K562 (cell line): ENCODE measurements at regions not wholly inside any gene's neighbourhood (a gene's known extent, or its start where the extent isn't known, plus 50 kb on each side); places are given as distances from the start of the nearest gene placed in this dataset.

Experiments
- ATAC-seq: fragments of 200-7000 bp; cut with Tn5 transposase; 3 replicates; pipeline ENCODE4 v1.9.1; 2020; ENCODE audit warnings: moderate library complexity
- BruUV-seq: library from RNA; stranded (reverse); fragments of 400-500 nt; replicated peaks from 2 replicates; lab custom pipeline; 2021; lab: Mats Ljungman, UMichigan
- CTCF ChIA-PET: fragments of 300-600 bp; formaldehyde crosslinking; extraction: SDS; loops from one replicate; lab custom pipeline; 2021; ENCODE audit warnings: low intra/inter-chr PET ratio; lab: Yijun Ruan, JAX
- POLR2A ChIA-PET: fragments of 300-600, 350-650 bp; sonication (Branson Sonifier 250); formaldehyde crosslinking; extraction: SDS; loops from one replicate; lab custom pipeline; 2021; ENCODE audit warnings: antibody characterized with exemption, inconsistent platforms; lab: Yijun Ruan, JAX
- DNase-seq, 4 experiments: peaks; one replicate each; pipeline versions ENCODE4 v3.0.0 to v3.0.0-alpha.2; 2011 to 2018; ENCODE audit warnings: low spot score in 3 of 4, mixed read lengths in 3 of 4; ENCODE audit errors: extremely low read depth in 1 of 4
- FAIRE-seq: peaks from 2 replicates; lab custom pipeline; 2011; peaks lifted over from hg19 to GRCh38; lab: Jason Lieb, UNC
- H2AFZ ChIP-seq: 2 replicates; pipeline ENCODE4 v1.6.0; 2011; ENCODE audit warnings: low read depth, low read length, control low read depth, inconsistent platforms
- H3K27ac ChIP-seq: fragments of 200-600 bp; 3 replicates; pipeline ENCODE4 v1.8.0; 2011; ENCODE audit warnings: low read depth, mild to moderate bottlenecking, control low read depth, inconsistent platforms, low read length, moderate library complexity, mixed read lengths; ENCODE audit errors: extremely low read depth
- H3K27me3 ChIP-seq, 2 experiments: fragments of 300-600 bp in 1 of 2; 2 replicates in 1 of 2; 3 replicates in 1 of 2; pipeline versions ENCODE4 v1.6.0 to v1.8.0; 2011; ENCODE audit warnings: inconsistent platforms in 2 of 2, low read length in 2 of 2, mild to moderate bottlenecking in 1 of 2, mixed read lengths in 1 of 2, moderate library complexity in 1 of 2; ENCODE audit not compliant: control insufficient read depth in 2 of 2, insufficient read depth in 2 of 2
- H3K36me3 ChIP-seq: fragments of 300-600 bp; 3 replicates; pipeline ENCODE4 v1.8.0; 2011; ENCODE audit warnings: mild to moderate bottlenecking, low read length, inconsistent platforms; ENCODE audit not compliant: control insufficient read depth, insufficient read depth
- H3K4me1 ChIP-seq, 2 experiments: fragments of 200-600 bp in 1 of 2; replicated peaks in 1 of 2; 2 replicates in 1 of 2; 3 replicates in 1 of 2; pipeline versions ENCODE4 v1.5.1 to v1.8.0; 2011; ENCODE audit warnings: inconsistent platforms in 2 of 2, low read length in 2 of 2, mild to moderate bottlenecking in 1 of 2, mixed read lengths in 1 of 2, moderate library complexity in 1 of 2; ENCODE audit not compliant: control insufficient read depth in 2 of 2, insufficient read depth in 2 of 2
- H3K4me2 ChIP-seq: 2 replicates; pipeline ENCODE4 v1.6.1; 2011; ENCODE audit warnings: low read length, control low read depth, inconsistent platforms, mixed read lengths; ENCODE audit not compliant: insufficient read depth
- H3K4me3 ChIP-seq: fragments of 200-600 bp; sonication (generic), shearing (Covaris generic); 2 replicates; pipeline ENCODE4 v1.5.1; 2016; ENCODE audit warnings: control low read depth, inconsistent platforms
- H3K79me2 ChIP-seq: fragments of 200-600 bp; 3 replicates; pipeline ENCODE4 v1.8.0; 2011; ENCODE audit warnings: low read length, inconsistent platforms; ENCODE audit not compliant: control insufficient read depth, insufficient read depth
- H3K9ac ChIP-seq, 2 experiments: 2 replicates each; pipeline versions ENCODE4 v1.6.0 to v1.6.1; 2011; ENCODE audit warnings: low read depth in 2 of 2, low read length in 2 of 2, control low read depth in 1 of 2, inconsistent platforms in 1 of 2, mild to moderate bottlenecking in 1 of 2, mixed read lengths in 1 of 2; ENCODE audit not compliant: insufficient read depth in 1 of 2
- H3K9me1 ChIP-seq: one replicate; pipeline ENCODE4 v1.6.0; 2011; ENCODE audit warnings: inconsistent platforms, mild to moderate bottlenecking, low read length, moderate library complexity; ENCODE audit not compliant: control insufficient read depth, insufficient read depth
- H3K9me3 ChIP-seq: replicated peaks from 2 replicates; pipeline ENCODE4 v1.5.1; 2011; ENCODE audit warnings: low read depth, low read length, inconsistent platforms; ENCODE audit not compliant: control insufficient read depth, insufficient read depth
- H4K20me1 ChIP-seq: replicated peaks from 2 replicates; pipeline ENCODE4 v1.6.1; 2011; ENCODE audit warnings: low read length, inconsistent platforms, mixed read lengths; ENCODE audit not compliant: control insufficient read depth, insufficient read depth
- BDP1 ChIP-seq: IDR thresholded peaks from 3 replicates; pipeline ENCODE4 v1.6.1; 2011; ENCODE audit not compliant: insufficient read length, insufficient read depth
- CAMTA2 ChIP-seq: fragments of 250-450 bp; sonication (Bioruptor Pico); conservative IDR thresholded peaks from 2 replicates; pipeline ENCODE4 v1.5.1; 2022
- CBX2 ChIP-seq: fragments of 200-600 bp; sonication (generic); IDR thresholded peaks from one replicate; pipeline ENCODE4 v1.6.1; 2012; ENCODE audit warnings: mild to moderate bottlenecking, low read length, inconsistent platforms; ENCODE audit not compliant: insufficient read depth, poor library complexity, severe bottlenecking
- CEBPG ChIP-seq, 3 experiments: fragments of 200-800 bp in 1 of 3; sonication (Bioruptor generic) in 1 of 3; sonication (generic) in 1 of 3; formaldehyde crosslinking in 1 of 3; IDR thresholded peaks in 2 of 3; conservative IDR thresholded peaks in 1 of 3; 2 replicates each; pipeline versions ENCODE4 v1.6.1 to v1.8.0; 2016 to 2022; ENCODE audit warnings: missing compliant biosample characterization in 2 of 3, missing genetic modification characterization in 2 of 3, mild to moderate bottlenecking in 1 of 3, missing genetic modification reagents in 1 of 3
- CREBBP ChIP-seq: IDR thresholded peaks from one replicate; pipeline ENCODE4 v1.6.1; 2012; ENCODE audit warnings: low read depth, mild to moderate bottlenecking, control low read depth, inconsistent platforms, low read length
- DACH1 ChIP-seq: fragments of 450-650 bp; IDR thresholded peaks from 2 replicates; pipeline ENCODE4 v1.6.1; 2018; ENCODE audit not compliant: partially characterized antibody
- DMBX1 ChIP-seq: fragments of 250-450 bp; sonication (Bioruptor Pico); IDR thresholded peaks from 2 replicates; pipeline ENCODE4 v1.8.0; 2022; ENCODE audit warnings: inconsistent platforms, mild to moderate bottlenecking, moderate library complexity, borderline replicate concordance
- GTF2B ChIP-seq: IDR thresholded peaks from 2 replicates; pipeline ENCODE4 v1.6.1; 2011; ENCODE audit not compliant: insufficient read length; ENCODE audit errors: extremely low read depth
- KLF6 ChIP-seq: fragments of 250-450 bp; sonication (Bioruptor Pico); IDR thresholded peaks from 2 replicates; pipeline ENCODE4 v1.4.0; 2020; ENCODE audit warnings: mild to moderate bottlenecking, moderate library complexity, borderline replicate concordance
- NCOA6 ChIP-seq: fragments of 450-650 bp; IDR thresholded peaks from 2 replicates; pipeline ENCODE4 v1.6.1; 2017; ENCODE audit warnings: mild to moderate bottlenecking
- NFRKB ChIP-seq: fragments of 450-650 bp; IDR thresholded peaks from 2 replicates; pipeline ENCODE4 v1.6.1; 2016; ENCODE audit warnings: low read depth
- NR2C1 ChIP-seq, 2 experiments: fragments of 450-650 bp; IDR thresholded peaks; 2 replicates each; pipeline ENCODE4 v1.6.1; 2017; ENCODE audit warnings: mild to moderate bottlenecking in 2 of 2, antibody characterized with exemption in 1 of 2, inconsistent platforms in 1 of 2, missing compliant biosample characterization in 1 of 2, missing genetic modification characterization in 1 of 2
- PCBP2 ChIP-seq: fragments of 200-400 bp; formaldehyde crosslinking; IDR thresholded peaks from 2 replicates; pipeline ENCODE4 v1.6.1; 2018; ENCODE audit warnings: low read length, low read depth, mild to moderate bottlenecking, moderate library complexity; ENCODE audit not compliant: poor library complexity, severe bottlenecking
- STAG1 ChIP-seq: sonication (generic); formaldehyde crosslinking; IDR thresholded peaks from 2 replicates; pipeline ENCODE4 v1.5.0; 2020; ENCODE audit warnings: missing genetic modification reagents, borderline replicate concordance
- ZNF217 ChIP-seq: sonication (generic); formaldehyde crosslinking; IDR thresholded peaks from 2 replicates; pipeline ENCODE4 v1.8.0; 2022; ENCODE audit warnings: mild to moderate bottlenecking, missing genetic modification reagents
- ZNF431 ChIP-seq: sonication (generic); formaldehyde crosslinking; IDR thresholded peaks from 2 replicates; pipeline ENCODE4 v1.8.0; 2022; ENCODE audit warnings: mild to moderate bottlenecking, missing genetic modification reagents
- WGBS: fragments of 100-300 bp; shearing (Covaris generic); methylation state at CpG from one replicate; pipeline ENCODE4 v1.1.6; 2016; ENCODE audit warnings: low coverage, mixed read lengths; ENCODE audit not compliant: insufficient coverage; ENCODE audit errors: missing lambda C conversion rate; 5-methylcytosine and 5-hydroxymethylcytosine counted together
- in situ Hi-C: fragments of 300-500 bp; cut with MboI; formaldehyde crosslinking; loops from 4 replicates; pipeline ENCODE4 v1.15.0; 2018; ENCODE audit warnings: inconsistent platforms, mixed read lengths
- intact Hi-C: fragments of 100-400 bp; cut with micrococcal nuclease; formaldehyde crosslinking; loops from 2 replicates; pipeline ENCODE4 v1.14.2; 2022
- TF ChIP-seq, protein P1 (sequence below): fragments of 250-450 bp; sonication (Bioruptor Pico); IDR thresholded peaks from 2 replicates; pipeline ENCODE4 v1.4.0; 2020; ENCODE audit warnings: mild to moderate bottlenecking, moderate library complexity

- TF ChIP-seq GTF2B: no peak
- TF ChIP-seq CEBPG (CRISPR knock-in tag; IDR thresholded peaks at IDR 0.05): no peak
- no peak for TF ChIP-seq CEBPG (tag; conservative IDR thresholded peaks at IDR 0.05 in 1 of 2, IDR thresholded peaks at IDR 0.05 in 1 of 2)
- TF ChIP-seq KLF6 (CRISPR knock-in tag): no peak
- TF ChIP-seq STAG1 (CRISPR knock-in tag): no peak
- no peak for TF ChIP-seq ZNF431 (CRISPR knock-in tag)
- TF ChIP-seq CBX2: no peak
- no peak for TF ChIP-seq CAMTA2 (CRISPR knock-in tag)
- TF ChIP-seq, all 486 proteins: peak for 0
Measured at GRCh38 chr6:101085327-101085726, 204.2 kb upstream of the ASCC3 start (continued).

GRCh38 chr6:101086473-101086872 lies 205.3 kb upstream of the ASCC3 start:
- Histone ChIP-seq H3K27me3 (no peaks in the 10 kb centered on the region), H2AFZ (no peak overlapping the region), H3K9me3 (0 out of 2 replicates have a peak, but pooled peaks cover 2% of the 10 kb centered on the region), H3K79me2 (no peaks in the 10 kb centered on the region), H3K4me2 (no peak overlapping the region), H3K4me1 (no peaks in the 10 kb centered on the region), H3K9ac (no peak overlapping the region), H3K9me1 (no peaks in the 10 kb centered on the region), H3K36me3 (no peaks in the 10 kb centered on the region), H3K27ac (no peak overlapping the region), H4K20me1 (no peaks in the 10 kb centered on the region), H3K4me3 (no peak overlapping the region)
- ATAC-seq (no peak), DNase-seq (no peak), FAIRE-seq (no peak)
- TF ChIP-seq PCBP2 (no peak), DACH1 (no peak), NFRKB (no peak), NR2C1 (IDR thresholded peaks at IDR 0.05) (no peak), NR2C1 (tag; IDR thresholded peaks at IDR 0.05) (no peak), DMBX1 (CRISPR knock-in tag) (no peak), CREBBP (no peak), BDP1 (no peak), ZNF217 (CRISPR knock-in tag) (no peak), NCOA6 (no peak)
- TF ChIP-seq, protein P1, sequence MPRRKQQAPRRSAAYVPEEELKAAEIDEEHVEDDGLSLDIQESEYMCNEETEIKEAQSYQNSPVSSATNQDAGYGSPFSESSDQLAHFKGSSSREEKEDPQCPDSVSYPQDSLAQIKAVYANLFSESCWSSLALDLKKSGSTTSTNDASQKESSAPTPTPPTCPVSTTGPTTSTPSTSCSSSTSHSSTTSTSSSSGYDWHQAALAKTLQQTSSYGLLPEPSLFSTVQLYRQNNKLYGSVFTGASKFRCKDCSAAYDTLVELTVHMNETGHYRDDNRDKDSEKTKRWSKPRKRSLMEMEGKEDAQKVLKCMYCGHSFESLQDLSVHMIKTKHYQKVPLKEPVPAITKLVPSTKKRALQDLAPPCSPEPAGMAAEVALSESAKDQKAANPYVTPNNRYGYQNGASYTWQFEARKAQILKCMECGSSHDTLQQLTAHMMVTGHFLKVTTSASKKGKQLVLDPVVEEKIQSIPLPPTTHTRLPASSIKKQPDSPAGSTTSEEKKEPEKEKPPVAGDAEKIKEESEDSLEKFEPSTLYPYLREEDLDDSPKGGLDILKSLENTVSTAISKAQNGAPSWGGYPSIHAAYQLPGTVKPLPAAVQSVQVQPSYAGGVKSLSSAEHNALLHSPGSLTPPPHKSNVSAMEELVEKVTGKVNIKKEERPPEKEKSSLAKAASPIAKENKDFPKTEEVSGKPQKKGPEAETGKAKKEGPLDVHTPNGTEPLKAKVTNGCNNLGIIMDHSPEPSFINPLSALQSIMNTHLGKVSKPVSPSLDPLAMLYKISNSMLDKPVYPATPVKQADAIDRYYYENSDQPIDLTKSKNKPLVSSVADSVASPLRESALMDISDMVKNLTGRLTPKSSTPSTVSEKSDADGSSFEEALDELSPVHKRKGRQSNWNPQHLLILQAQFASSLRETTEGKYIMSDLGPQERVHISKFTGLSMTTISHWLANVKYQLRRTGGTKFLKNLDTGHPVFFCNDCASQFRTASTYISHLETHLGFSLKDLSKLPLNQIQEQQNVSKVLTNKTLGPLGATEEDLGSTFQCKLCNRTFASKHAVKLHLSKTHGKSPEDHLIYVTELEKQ (CRISPR knock-in tag): no peak
- ChIA-PET POLR2A (no interaction called here), CTCF (no interaction called here)
- intact Hi-C loops (no loop called here), in situ Hi-C loops (no loop called here)
- BruUV-seq: no TSS peak
- 0% methylated on average over 1 of the region's 1 CpG for WGBS
